ENCODE measurements at regions not wholly inside any gene's neighbourhood (a gene's known extent, or its start where the extent isn't known, plus 50 kb on each side); places are given as distances from the start of the nearest gene placed in this dataset.

DNA sequence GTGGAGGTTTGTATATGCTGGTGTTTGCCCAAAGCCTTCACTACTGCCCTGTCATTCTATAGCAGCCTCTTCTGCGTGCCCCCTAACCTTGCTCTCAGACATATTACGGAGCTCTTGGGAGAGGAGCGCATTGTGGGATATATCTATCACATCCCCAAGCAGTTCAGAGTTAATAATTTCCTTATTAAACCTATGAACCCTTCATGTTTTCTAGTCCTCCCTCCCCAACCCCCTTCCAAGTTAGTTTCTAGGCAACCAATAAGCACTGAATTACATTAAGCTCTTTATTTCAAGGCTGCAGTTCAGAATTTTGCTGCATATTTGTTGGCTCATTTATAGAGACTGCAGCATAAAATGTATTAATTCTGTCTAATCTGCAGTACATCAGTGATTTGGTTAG, 57.3 kb upstream of the GRM7 start:
- TF ChIP-seq, protein P1, sequence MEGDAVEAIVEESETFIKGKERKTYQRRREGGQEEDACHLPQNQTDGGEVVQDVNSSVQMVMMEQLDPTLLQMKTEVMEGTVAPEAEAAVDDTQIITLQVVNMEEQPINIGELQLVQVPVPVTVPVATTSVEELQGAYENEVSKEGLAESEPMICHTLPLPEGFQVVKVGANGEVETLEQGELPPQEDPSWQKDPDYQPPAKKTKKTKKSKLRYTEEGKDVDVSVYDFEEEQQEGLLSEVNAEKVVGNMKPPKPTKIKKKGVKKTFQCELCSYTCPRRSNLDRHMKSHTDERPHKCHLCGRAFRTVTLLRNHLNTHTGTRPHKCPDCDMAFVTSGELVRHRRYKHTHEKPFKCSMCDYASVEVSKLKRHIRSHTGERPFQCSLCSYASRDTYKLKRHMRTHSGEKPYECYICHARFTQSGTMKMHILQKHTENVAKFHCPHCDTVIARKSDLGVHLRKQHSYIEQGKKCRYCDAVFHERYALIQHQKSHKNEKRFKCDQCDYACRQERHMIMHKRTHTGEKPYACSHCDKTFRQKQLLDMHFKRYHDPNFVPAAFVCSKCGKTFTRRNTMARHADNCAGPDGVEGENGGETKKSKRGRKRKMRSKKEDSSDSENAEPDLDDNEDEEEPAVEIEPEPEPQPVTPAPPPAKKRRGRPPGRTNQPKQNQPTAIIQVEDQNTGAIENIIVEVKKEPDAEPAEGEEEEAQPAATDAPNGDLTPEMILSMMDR (IDR thresholded peaks at IDR 0.05), result no peak
- no peak for TF ChIP-seq POLR2A (IDR thresholded peaks at IDR 0.05)

All from testis (tissue), 2 donors.